ENCODE measurements at regions not wholly inside any gene's neighbourhood (a gene's known extent, or its start where the extent isn't known, plus 50 kb on each side); places are given as distances from the start of the nearest gene placed in this dataset.
"Not testable (repeated sequence)": the region's sequence is repeated elsewhere in the genome, so short reads cannot be mapped to it uniquely, and the experiment has no call there.

DNA sequence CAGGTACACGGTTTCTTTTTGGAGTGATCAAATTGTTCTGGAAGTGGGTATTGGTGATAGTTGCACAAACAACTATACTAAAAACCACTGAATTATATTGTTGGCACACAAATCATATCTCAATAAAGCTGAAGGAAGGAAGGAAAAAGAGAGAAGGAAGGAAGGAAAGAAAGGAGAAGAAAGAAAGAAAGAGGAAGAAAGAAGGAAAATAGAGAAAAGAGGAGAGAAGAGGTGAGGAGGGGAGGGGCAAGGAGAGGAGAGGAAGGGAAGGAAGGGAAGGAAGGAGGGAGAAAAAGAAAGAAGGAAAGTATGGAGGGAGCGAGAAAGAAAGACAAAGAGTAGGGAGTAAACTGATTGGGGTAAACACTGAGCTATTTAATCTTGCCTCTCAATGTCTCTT is 77.9 kb upstream of the TSC22D2 start:
- DNase-seq (ENCODE audit: low read depth): no peak
- H3K4me3 ChIP-seq (replicated peaks; ENCODE audit: low read depth, low read length): no peak overlapping the region
- no peak for TF ChIP-seq CTCF (IDR thresholded peaks at IDR 0.05; ENCODE audit: low read length, missing control alignments)

- TF ChIP-seq CTCF (IDR thresholded peaks at IDR 0.05; ENCODE audit: low read length, missing control alignments): no peak
- no peak for DNase-seq (ENCODE audit: low read depth)
- H3K4me3 ChIP-seq (replicated peaks; ENCODE audit: low read depth, low read length): no peak overlapping the region
Measured at GRCh38 chr3:150329408-150329807, 78.7 kb upstream of the TSC22D2 start.

- DNase-seq (ENCODE audit: low read depth): no peak
- no peak for TF ChIP-seq CTCF (IDR thresholded peaks at IDR 0.05; ENCODE audit: low read length, missing control alignments)
- no peak overlapping the region for H3K4me3 ChIP-seq (replicated peaks; ENCODE audit: low read depth, low read length)
Measured at GRCh38 chr3:150328654-150329040, 79.5 kb upstream of the TSC22D2 start.

GRCh38 chr3:150327678-150328653 is 80.1 kb upstream of the TSC22D2 start:
- DNase-seq (ENCODE audit: low read depth): no peak
- H3K4me3 ChIP-seq (replicated peaks; ENCODE audit: low read depth, low read length): no peak overlapping the region
- TF ChIP-seq CTCF (IDR thresholded peaks at IDR 0.05; ENCODE audit: low read length, missing control alignments): no peak

- H3K4me3 ChIP-seq (replicated peaks; ENCODE audit: low read depth, low read length): no peak overlapping the region
- no peak for TF ChIP-seq CTCF (IDR thresholded peaks at IDR 0.05; ENCODE audit: low read length, missing control alignments)
- no peak for DNase-seq (ENCODE audit: low read depth)
Measured at GRCh38 chr3:150324788-150325187, 83.3 kb upstream of the TSC22D2 start.

- no peak overlapping the region for H3K4me3 ChIP-seq (replicated peaks; ENCODE audit: low read depth, low read length)
- no peak for TF ChIP-seq CTCF (IDR thresholded peaks at IDR 0.05; ENCODE audit: low read length, missing control alignments)
- no peak for DNase-seq (ENCODE audit: low read depth)
Measured at GRCh38 chr3:150324245-150324644, 83.9 kb upstream of the TSC22D2 start.

DNA sequence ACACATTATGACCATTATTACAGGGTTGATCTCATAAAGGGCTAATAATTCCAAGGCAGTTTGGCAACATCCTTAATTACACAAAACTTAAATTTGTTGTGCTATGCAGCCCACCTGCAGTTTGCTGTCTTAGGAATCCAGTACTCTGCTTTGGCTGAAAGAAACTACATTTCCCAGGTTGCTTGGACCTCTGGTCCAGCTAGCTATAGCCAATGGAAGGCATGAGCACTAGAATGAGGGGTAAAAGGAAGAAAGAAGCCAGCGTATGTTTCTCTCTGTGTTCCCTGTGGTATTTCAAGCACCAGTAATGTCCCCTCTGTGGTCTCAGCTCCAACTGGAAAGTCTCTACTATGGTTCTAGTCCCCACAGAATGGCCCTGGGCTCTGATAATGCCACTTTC is 84.3 kb upstream of the TSC22D2 start:
- no peak overlapping the region for H3K4me3 ChIP-seq (replicated peaks; ENCODE audit: low read depth, low read length)
- TF ChIP-seq CTCF (IDR thresholded peaks at IDR 0.05; ENCODE audit: low read length, missing control alignments): no peak
- DNase-seq (ENCODE audit: low read depth): no peak

- DNase-seq (ENCODE audit: low read depth); H3K4me3 ChIP-seq (replicated peaks; ENCODE audit: low read depth, low read length): not testable (repeated sequence)
Measured at GRCh38 chr3:150323091-150323490, 85.0 kb upstream of the TSC22D2 start.

GRCh38 chr3:150320971-150321370 is 87.1 kb upstream of the TSC22D2 start:
- DNase-seq (ENCODE audit: low read depth); H3K4me3 ChIP-seq (replicated peaks; ENCODE audit: low read depth, low read length): not testable (repeated sequence)

All from fibroblast of pulmonary artery (primary cell).